Testis (tissue), 2 donors: ENCODE measurements at regions not wholly inside any gene's neighbourhood (a gene's known extent, or its start where the extent isn't known, plus 50 kb on each side); places are given as distances from the start of the nearest gene placed in this dataset.

Experiments used
- CTCF ChIP-seq, 3 experiments: fragments of 450-650 bp in 2 of 3; fragments of 200-600 bp in 1 of 3; sonication (generic) in 1 of 3; IDR thresholded peaks; one replicate each; pipeline ENCODE4 v1.5.1; 2016 to 2019; ENCODE audit warnings: antibody characterized with exemption in 3 of 3, mild to moderate bottlenecking in 2 of 3, moderate library complexity in 1 of 3
- POLR2A ChIP-seq: fragments of 450-650 bp; IDR thresholded peaks from one replicate; pipeline ENCODE4 v1.6.1; 2017; ENCODE audit warnings: antibody characterized with exemption, mild to moderate bottlenecking, moderate library complexity

- no peak for TF ChIP-seq CTCF (IDR thresholded peaks at IDR 0.05)
- TF ChIP-seq POLR2A, result no peak
Observed at GRCh38 chr3:43966530-43966929, 275.2 kb upstream of the TOPAZ1 start.
